Activated CD4-positive, alpha-beta T cell treated with anti-CD3 and anti-CD28 coated beads for 4 hours (primary cell): ENCODE measurements at regions not wholly inside any gene's neighbourhood (a gene's known extent, or its start where the extent isn't known, plus 50 kb on each side); places are given as distances from the start of the nearest gene placed in this dataset.
"Not testable (repeated sequence)": the region's sequence is repeated elsewhere in the genome, so short reads cannot be mapped to it uniquely, and the experiment has no call there.

Source experiments
- DNase-seq, 2 donors: peaks; one replicate each; pipeline ENCODE4 v3.0.0-alpha.2; 2020

- DNase-seq: no peak
Measured at GRCh38 chr22:49356428-49356827, 471.2 kb downstream of the BRD1 start.

- no peak for DNase-seq
Measured at GRCh38 chr22:49355211-49355920, 472.3 kb downstream of the BRD1 start.

- DNase-seq: no peak
Measured at GRCh38 chr22:49354516-49355210, 473.0 kb downstream of the BRD1 start.

GRCh38 chr22:49353235-49353634, 474.4 kb downstream of the BRD1 start:
- no peak for DNase-seq

GRCh38 chr22:49352361-49353169, 475.1 kb downstream of the BRD1 start:
- DNase-seq: no peak

GRCh38 chr22:49351761-49352227, 475.9 kb downstream of the BRD1 start:
- no peak for DNase-seq

- DNase-seq: no peak
Measured at GRCh38 chr22:49350441-49351121, 477.1 kb downstream of the BRD1 start.

- no peak for DNase-seq
Measured at GRCh38 chr22:49349841-49350381, 477.8 kb downstream of the BRD1 start.

- no peak for DNase-seq
Measured at GRCh38 chr22:49349181-49349835, 478.4 kb downstream of the BRD1 start.

- DNase-seq: no peak
Measured at GRCh38 chr22:49348631-49349030, 479.0 kb downstream of the BRD1 start.

- DNase-seq: no peak
Measured at GRCh38 chr22:49347376-49347775, 480.3 kb downstream of the BRD1 start.

GRCh38 chr22:49345896-49346295, 481.8 kb downstream of the BRD1 start:
- DNase-seq: no peak

GRCh38 chr22:49344656-49345055, 483.0 kb downstream of the BRD1 start:
- no peak for DNase-seq

GRCh38 chr22:49344161-49344560, 483.5 kb downstream of the BRD1 start:
- DNase-seq: no peak

GRCh38 chr22:49340406-49340805, 487.3 kb downstream of the BRD1 start:
- DNase-seq: no peak

- not testable (repeated sequence) for DNase-seq
Measured at GRCh38 chr22:49336483-49336882, 491.2 kb downstream of the BRD1 start.

- no peak for DNase-seq
Measured at GRCh38 chr22:49334976-49335375, 492.7 kb downstream of the BRD1 start.

GRCh38 chr22:49334449-49334789, 493.3 kb downstream of the BRD1 start:
- no peak for DNase-seq

- DNase-seq: no peak
Measured at GRCh38 chr22:49333206-49333605, 494.5 kb downstream of the BRD1 start.

- DNase-seq: no peak
Measured at GRCh38 chr22:49332691-49333090, 495.0 kb downstream of the BRD1 start.

GRCh38 chr22:49331878-49332277, 495.8 kb downstream of the BRD1 start:
- no peak for DNase-seq

GRCh38 chr22:49331223-49331815, 496.4 kb downstream of the BRD1 start:
- no peak for DNase-seq
